HuH-7 (cell line): ENCODE measurements at regions not wholly inside any gene's neighbourhood (a gene's known extent, or its start where the extent isn't known, plus 50 kb on each side); places are given as distances from the start of the nearest gene placed in this dataset.

Experiments
- DNase-seq: peaks from one replicate; pipeline ENCODE4 v3.0.0; 2011; ENCODE audit warnings: low spot score

- peak; percentile 52 for DNase-seq
These were observed 51.8 kb upstream of the CASZ1 start for GRCh38 chr1:10848109-10848684.

- no peak for DNase-seq
These were observed 53.6 kb upstream of the CASZ1 start for GRCh38 chr1:10850026-10850425.

- no peak for DNase-seq
These were observed 54.9 kb upstream of the CASZ1 start for GRCh38 chr1:10851024-10852013.

- DNase-seq, result no peak
These were observed 55.6 kb upstream of the CASZ1 start for GRCh38 chr1:10852018-10852417.

GRCh38 chr1:10852486-10852885 lies 56.0 kb upstream of the CASZ1 start:
- DNase-seq, result no peak

- DNase-seq, result no peak
These were observed 56.6 kb upstream of the CASZ1 start for GRCh38 chr1:10852998-10853520.

- DNase-seq, result no peak
These were observed 57.3 kb upstream of the CASZ1 start for GRCh38 chr1:10853701-10854100.

- DNase-seq, result no peak
These were observed 58.5 kb upstream of the CASZ1 start for GRCh38 chr1:10854856-10855459.

GRCh38 chr1:10856176-10856683 lies 59.8 kb upstream of the CASZ1 start:
- DNase-seq, result no peak

GRCh38 chr1:10856863-10857598 lies 60.6 kb upstream of the CASZ1 start:
- DNase-seq, result no peak

GRCh38 chr1:10857687-10858086 lies 61.2 kb upstream of the CASZ1 start:
- DNase-seq, result no peak

GRCh38 chr1:10860218-10860617 lies 63.8 kb upstream of the CASZ1 start:
- DNase-seq, result no peak

GRCh38 chr1:10860682-10861081 lies 64.2 kb upstream of the CASZ1 start:
- DNase-seq, result no peak

GRCh38 chr1:10861822-10862221 lies 65.4 kb upstream of the CASZ1 start:
- no peak for DNase-seq

GRCh38 chr1:10862743-10863335 lies 66.4 kb upstream of the CASZ1 start:
- DNase-seq, result no peak

GRCh38 chr1:10863886-10864285 lies 67.4 kb upstream of the CASZ1 start:
- no peak for DNase-seq

- no peak for DNase-seq
These were observed 68.3 kb upstream of the CASZ1 start for GRCh38 chr1:10864776-10865175.

GRCh38 chr1:10865518-10866320 lies 69.3 kb upstream of the CASZ1 start:
- DNase-seq, result no peak

- DNase-seq, result peak; percentile 42
These were observed 70.1 kb upstream of the CASZ1 start for GRCh38 chr1:10866321-10867093.
